Muscle layer of duodenum (tissue), 2 donors: ENCODE measurements at regions not wholly inside any gene's neighbourhood (a gene's known extent, or its start where the extent isn't known, plus 50 kb on each side); places are given as distances from the start of the nearest gene placed in this dataset.

Source experiments
- H3K27ac ChIP-seq: one replicate; pipeline ENCODE4 v1.7.0; 2013; ENCODE audit warnings: mild to moderate bottlenecking, low read length
- H3K27me3 ChIP-seq: one replicate; pipeline ENCODE4 v1.7.0; 2013; ENCODE audit warnings: low read depth, mild to moderate bottlenecking, control low read depth, low read length
- H3K36me3 ChIP-seq, 2 donors: one replicate each; pipeline ENCODE4 v1.7.0; 2013; ENCODE audit warnings: low read length in 2 of 2, control low read depth in 1 of 2, mild to moderate bottlenecking in 1 of 2; ENCODE audit not compliant: insufficient read depth in 2 of 2, control insufficient read depth in 1 of 2
- H3K4me1 ChIP-seq, 2 donors: one replicate each; pipeline ENCODE4 v1.7.0; 2013; ENCODE audit warnings: low read length in 2 of 2, mild to moderate bottlenecking in 2 of 2, control low read depth in 1 of 2, moderate library complexity in 1 of 2; ENCODE audit not compliant: insufficient read depth in 2 of 2, control insufficient read depth in 1 of 2
- H3K4me3 ChIP-seq, 2 donors: one replicate each; pipeline ENCODE4 v1.7.0; 2013; ENCODE audit warnings: low read length in 2 of 2, low read depth in 1 of 2, mild to moderate bottlenecking in 1 of 2
- H3K9me3 ChIP-seq, 2 donors: one replicate each; pipeline ENCODE4 v1.7.0; 2013; ENCODE audit warnings: low read length in 2 of 2, control low read depth in 1 of 2, mild to moderate bottlenecking in 1 of 2; ENCODE audit not compliant: control insufficient read depth in 1 of 2
- donor health status: healthy.

GRCh38 chr2:120939595-120940318 is 204.1 kb downstream of the GLI2 start:
- peaks cover 22 to 41% of the 10 kb centered on the region in 2 donors for H3K4me1 ChIP-seq
- no peak overlapping the region for H3K27ac ChIP-seq
- H3K4me3 ChIP-seq = no peak overlapping the region

GRCh38 chr2:120940319-120940696 is 204.6 kb downstream of the GLI2 start:
- Histone ChIP-seq H3K9me3 (no peaks in the 10 kb centered on the region), H3K27ac (no peak overlapping the region), H3K4me1 (peaks cover 17 to 35% of the 10 kb centered on the region in 2 donors), H3K36me3 (no peaks in the 10 kb centered on the region), H3K4me3 (no peak overlapping the region), H3K27me3 (no peaks in the 10 kb centered on the region)

More at GRCh38 chr2:120939595-120940318, 204.1 kb downstream of the GLI2 start:
- peaks cover 4% of the 10 kb centered on the region for H3K27me3 ChIP-seq
- H3K36me3 ChIP-seq = no peaks in the 10 kb centered on the region
- H3K9me3 ChIP-seq = no peaks in the 10 kb centered on the region

- Histone ChIP-seq H3K4me3 (no peak overlapping the region), H3K4me1 (peaks cover 13 to 30% of the 10 kb centered on the region in 2 donors), H3K36me3 (no peaks in the 10 kb centered on the region), H3K27me3 (no peaks in the 10 kb centered on the region), H3K27ac (no peak overlapping the region), H3K9me3 (no peaks in the 10 kb centered on the region)
These were observed 205.1 kb downstream of the GLI2 start for GRCh38 chr2:120940726-120941256.

GRCh38 chr2:120941571-120942120 is 206.0 kb downstream of the GLI2 start:
- Histone ChIP-seq H3K4me1 (peaks cover 8 to 22% of the 10 kb centered on the region in 2 donors), H3K9me3 (no peaks in the 10 kb centered on the region), H3K27me3 (no peaks in the 10 kb centered on the region), H3K27ac (no peak overlapping the region), H3K4me3 (no peak overlapping the region), H3K36me3 (no peaks in the 10 kb centered on the region)

GRCh38 chr2:120942658-120943057 is 207.0 kb downstream of the GLI2 start:
- Histone ChIP-seq H3K36me3 (no peaks in the 10 kb centered on the region), H3K4me3 (no peak overlapping the region), H3K4me1 (peaks cover 0 to 12% of the 10 kb centered on the region in 2 donors), H3K9me3 (no peaks in the 10 kb centered on the region), H3K27ac (no peak overlapping the region), H3K27me3 (no peaks in the 10 kb centered on the region)

- no peak overlapping the region for H3K27ac ChIP-seq
- no peaks in the 10 kb centered on the region for H3K9me3 ChIP-seq
- H3K27me3 ChIP-seq = no peaks in the 10 kb centered on the region
- H3K4me3 ChIP-seq = no peak overlapping the region
- peaks cover 0 to 3% of the 10 kb centered on the region in 2 donors for H3K4me1 ChIP-seq
- H3K36me3 ChIP-seq = no peaks in the 10 kb centered on the region
These were observed 207.9 kb downstream of the GLI2 start for GRCh38 chr2:120943403-120944034.

GRCh38 chr2:120944575-120944974 is 208.9 kb downstream of the GLI2 start:
- H3K36me3 ChIP-seq = no peaks in the 10 kb centered on the region
- H3K9me3 ChIP-seq = no peaks in the 10 kb centered on the region

GRCh38 chr2:120945091-120945490 is 209.4 kb downstream of the GLI2 start:
- Histone ChIP-seq H3K36me3 (no peaks in the 10 kb centered on the region), H3K27ac (no peak overlapping the region), H3K9me3 (no peaks in the 10 kb centered on the region), H3K27me3 (no peaks in the 10 kb centered on the region), H3K4me3 (no peak overlapping the region), H3K4me1 (no peaks in the 10 kb centered on the region)

More at GRCh38 chr2:120944575-120944974, 208.9 kb downstream of the GLI2 start:
- Histone ChIP-seq H3K4me3 (no peak overlapping the region), H3K27ac (no peak overlapping the region), H3K4me1 (no peaks in the 10 kb centered on the region), H3K27me3 (no peaks in the 10 kb centered on the region)

GRCh38 chr2:120945832-120946499 is 210.3 kb downstream of the GLI2 start:
- Histone ChIP-seq H3K9me3 (no peaks in the 10 kb centered on the region), H3K4me3 (no peak overlapping the region), H3K4me1 (no peaks in the 10 kb centered on the region), H3K27me3 (no peaks in the 10 kb centered on the region), H3K36me3 (no peaks in the 10 kb centered on the region), H3K27ac (no peak overlapping the region)

GRCh38 chr2:120947327-120947726 is 211.7 kb downstream of the GLI2 start:
- Histone ChIP-seq H3K27me3 (no peaks in the 10 kb centered on the region), H3K4me1 (no peaks in the 10 kb centered on the region), H3K9me3 (no peaks in the 10 kb centered on the region), H3K36me3 (no peaks in the 10 kb centered on the region), H3K4me3 (no peak overlapping the region), H3K27ac (no peak overlapping the region)
